Endothelial cell (in vitro differentiated cells): ENCODE measurements at regions not wholly inside any gene's neighbourhood (a gene's known extent, or its start where the extent isn't known, plus 50 kb on each side); places are given as distances from the start of the nearest gene placed in this dataset.

Source experiments
- DNase-seq: peaks from one replicate; pipeline ENCODE4 v3.0.0; 2021; ENCODE audit warnings: low spot score
- H3K27ac Mint-ChIP-seq: one replicate; pipeline ENCODE4 v1.8.0; 2021; ENCODE audit warnings: mixed read lengths, inconsistent platforms; ENCODE audit not compliant: unreplicated experiment
- H3K27me3 Mint-ChIP-seq: one replicate; pipeline ENCODE4 v1.8.0; 2021; ENCODE audit warnings: mild to moderate bottlenecking, moderate library complexity, mixed read lengths, inconsistent platforms; ENCODE audit not compliant: unreplicated experiment
- H3K36me3 Mint-ChIP-seq: one replicate; pipeline ENCODE4 v1.8.0; 2021; ENCODE audit warnings: mild to moderate bottlenecking, low read depth, mixed read lengths, inconsistent platforms; ENCODE audit not compliant: unreplicated experiment
- H3K4me1 Mint-ChIP-seq: one replicate; pipeline ENCODE4 v1.8.0; 2021; ENCODE audit warnings: mild to moderate bottlenecking, mixed read lengths, inconsistent platforms; ENCODE audit not compliant: unreplicated experiment
- H3K4me3 Mint-ChIP-seq: one replicate; pipeline ENCODE4 v1.8.0; 2021; ENCODE audit warnings: mild to moderate bottlenecking, mixed read lengths, inconsistent platforms; ENCODE audit not compliant: unreplicated experiment
- H3K9me3 Mint-ChIP-seq: one replicate; pipeline ENCODE4 v1.8.0; 2021; ENCODE audit warnings: mixed read lengths, inconsistent platforms; ENCODE audit not compliant: unreplicated experiment
- TF ChIP-seq, protein P1 (sequence below): fragments of 200-600 bp; sonication (generic); IDR thresholded peaks from one replicate; pipeline ENCODE4 v1.5.0; 2021; ENCODE audit warnings: antibody characterized with exemption; ENCODE audit not compliant: unreplicated experiment

DNA sequence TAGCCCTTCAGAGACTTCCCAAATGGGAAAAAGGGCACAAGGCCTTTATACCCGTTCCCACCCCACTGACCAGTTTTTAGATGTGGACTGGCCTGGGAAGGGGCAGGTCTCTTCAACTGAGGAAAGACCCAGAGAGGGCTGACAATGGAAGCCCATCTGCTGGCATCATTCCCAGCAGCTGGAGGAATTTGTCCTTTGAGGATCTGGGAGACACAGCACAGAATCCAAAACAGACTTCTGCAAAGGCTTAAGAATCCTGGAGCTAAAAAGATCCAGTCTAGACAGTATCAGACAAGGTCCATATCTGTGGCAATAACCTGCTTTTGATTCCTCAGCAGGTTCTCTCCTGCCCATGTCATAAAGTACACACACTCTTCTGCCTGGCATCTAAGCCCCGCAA is 329.2 kb downstream of the TMEM167A start:
- DNase-seq, result no peak
- peaks cover 3% of the 10 kb centered on the region for H3K27me3 Mint-ChIP-seq
- TF ChIP-seq, protein P1, sequence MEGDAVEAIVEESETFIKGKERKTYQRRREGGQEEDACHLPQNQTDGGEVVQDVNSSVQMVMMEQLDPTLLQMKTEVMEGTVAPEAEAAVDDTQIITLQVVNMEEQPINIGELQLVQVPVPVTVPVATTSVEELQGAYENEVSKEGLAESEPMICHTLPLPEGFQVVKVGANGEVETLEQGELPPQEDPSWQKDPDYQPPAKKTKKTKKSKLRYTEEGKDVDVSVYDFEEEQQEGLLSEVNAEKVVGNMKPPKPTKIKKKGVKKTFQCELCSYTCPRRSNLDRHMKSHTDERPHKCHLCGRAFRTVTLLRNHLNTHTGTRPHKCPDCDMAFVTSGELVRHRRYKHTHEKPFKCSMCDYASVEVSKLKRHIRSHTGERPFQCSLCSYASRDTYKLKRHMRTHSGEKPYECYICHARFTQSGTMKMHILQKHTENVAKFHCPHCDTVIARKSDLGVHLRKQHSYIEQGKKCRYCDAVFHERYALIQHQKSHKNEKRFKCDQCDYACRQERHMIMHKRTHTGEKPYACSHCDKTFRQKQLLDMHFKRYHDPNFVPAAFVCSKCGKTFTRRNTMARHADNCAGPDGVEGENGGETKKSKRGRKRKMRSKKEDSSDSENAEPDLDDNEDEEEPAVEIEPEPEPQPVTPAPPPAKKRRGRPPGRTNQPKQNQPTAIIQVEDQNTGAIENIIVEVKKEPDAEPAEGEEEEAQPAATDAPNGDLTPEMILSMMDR, result no peak
- peak overlapping the region; percentile 86 for H3K27ac Mint-ChIP-seq
- peak overlapping the region; percentile 13 for H3K4me3 Mint-ChIP-seq
- H3K36me3 Mint-ChIP-seq, result no peaks in the 10 kb centered on the region
- H3K9me3 Mint-ChIP-seq, result no peaks in the 10 kb centered on the region
- peaks cover 27% of the 10 kb centered on the region for H3K4me1 Mint-ChIP-seq

GRCh38 chr5:82745016-82745415 is 332.2 kb downstream of the TMEM167A start:
- TF ChIP-seq, protein P1, result no peak
- Mint-ChIP-seq H3K9me3 (no peaks in the 10 kb centered on the region), H3K27ac (no peak overlapping the region), H3K36me3 (no peaks in the 10 kb centered on the region), H3K4me1 (peaks cover 27% of the 10 kb centered on the region), H3K27me3 (peaks cover 3% of the 10 kb centered on the region), H3K4me3 (no peak overlapping the region)
- no peak for DNase-seq

DNA sequence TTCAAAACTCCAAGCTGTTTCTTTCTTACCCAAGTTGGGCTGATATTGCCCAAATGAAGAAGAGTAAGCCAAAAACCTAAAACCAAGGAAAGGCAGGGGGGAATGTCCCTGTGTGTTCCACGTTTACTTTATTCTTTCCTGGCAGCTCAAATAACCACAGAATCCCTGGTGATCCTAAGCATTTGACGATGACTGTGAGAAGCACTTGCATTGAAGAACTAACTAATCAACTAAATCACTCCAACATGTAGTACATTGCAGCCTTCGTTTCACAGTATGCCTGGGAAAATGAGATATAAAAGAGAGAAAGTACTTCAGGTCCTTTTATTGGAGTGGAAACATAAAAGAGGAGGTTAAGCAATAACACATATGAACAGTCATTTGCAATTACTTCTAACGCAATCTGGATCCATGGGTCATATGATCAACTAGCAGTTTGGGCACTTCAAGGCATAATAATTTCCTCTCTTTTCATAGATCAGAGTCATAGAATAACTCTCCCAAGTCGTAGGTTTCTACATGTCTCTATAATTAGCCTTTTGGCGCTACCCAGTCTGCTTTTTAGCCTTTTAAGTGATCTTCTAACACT is 338.4 kb downstream of the TMEM167A start:
- TF ChIP-seq, protein P1, result no peak
- no peak overlapping the region for H3K4me3 Mint-ChIP-seq
- H3K36me3 Mint-ChIP-seq, result no peaks in the 10 kb centered on the region
- H3K27me3 Mint-ChIP-seq, result no peaks in the 10 kb centered on the region
- H3K27ac Mint-ChIP-seq, result no peak overlapping the region
- no peaks in the 10 kb centered on the region for H3K9me3 Mint-ChIP-seq
- H3K4me1 Mint-ChIP-seq, result peaks cover 5% of the 10 kb centered on the region
- DNase-seq, result no peak

- TF ChIP-seq, protein P1, result no peak
- peaks cover 3% of the 10 kb centered on the region for H3K27me3 Mint-ChIP-seq
- no peak overlapping the region for H3K4me3 Mint-ChIP-seq
- H3K9me3 Mint-ChIP-seq, result no peaks in the 10 kb centered on the region
- H3K4me1 Mint-ChIP-seq, result peaks cover 5% of the 10 kb centered on the region
- no peak for DNase-seq
- no peak overlapping the region for H3K27ac Mint-ChIP-seq
- no peaks in the 10 kb centered on the region for H3K36me3 Mint-ChIP-seq
Observed at GRCh38 chr5:82735160-82735789, 341.9 kb downstream of the TMEM167A start.

- no peaks in the 10 kb centered on the region for H3K9me3 Mint-ChIP-seq
- H3K4me1 Mint-ChIP-seq, result peaks cover 5% of the 10 kb centered on the region
- H3K36me3 Mint-ChIP-seq, result no peaks in the 10 kb centered on the region
- TF ChIP-seq, protein P1, result no peak
- H3K4me3 Mint-ChIP-seq, result no peak overlapping the region
- DNase-seq, result no peak
- H3K27ac Mint-ChIP-seq, result no peak overlapping the region
- peaks cover 3% of the 10 kb centered on the region for H3K27me3 Mint-ChIP-seq
Observed at GRCh38 chr5:82734347-82734746, 342.8 kb downstream of the TMEM167A start.
